MCF 10A (cell line): ENCODE measurements at regions not wholly inside any gene's neighbourhood (a gene's known extent, or its start where the extent isn't known, plus 50 kb on each side); places are given as distances from the start of the nearest gene placed in this dataset.

Source experiments
- BruUV-seq: library from RNA; stranded (reverse); fragments of 400-500 nt; replicated peaks from 2 replicates; lab custom pipeline; 2021; lab: Mats Ljungman, UMichigan
- CTCF ChIA-PET: fragments of 300-600 bp; sonication (Branson Sonifier 250); formaldehyde crosslinking; extraction: SDS; loops from one replicate; lab custom pipeline; 2021; ENCODE audit warnings: antibody characterized with exemption, inconsistent platforms; lab: Yijun Ruan, JAX
- POLR2A ChIA-PET: fragments of 300-600, 350-650 bp; sonication (Branson Sonifier 250); formaldehyde crosslinking; extraction: SDS; loops from one replicate; lab custom pipeline; 2020; ENCODE audit warnings: antibody characterized with exemption, inconsistent platforms; lab: Yijun Ruan, JAX
- DNase-seq: peaks from one replicate; pipeline ENCODE4 v3.0.0-alpha.2; 2018; ENCODE audit not compliant: unreplicated experiment
- H3K27ac Mint-ChIP-seq: one replicate; pipeline ENCODE4 v1.8.0; 2022; ENCODE audit warnings: mild to moderate bottlenecking, low read depth, mixed read lengths; ENCODE audit not compliant: unreplicated experiment
- H3K27me3 Mint-ChIP-seq: one replicate; pipeline ENCODE4 v1.8.0; 2022; ENCODE audit warnings: mixed read lengths; ENCODE audit not compliant: insufficient read depth, unreplicated experiment
- H3K36me3 Mint-ChIP-seq: one replicate; pipeline ENCODE4 v1.8.0; 2022; ENCODE audit warnings: mild to moderate bottlenecking, moderate library complexity, mixed read lengths; ENCODE audit not compliant: insufficient read depth, unreplicated experiment
- H3K4me1 Mint-ChIP-seq: one replicate; pipeline ENCODE4 v1.8.0; 2022; ENCODE audit warnings: mixed read lengths; ENCODE audit not compliant: insufficient read depth, unreplicated experiment
- H3K4me3 Mint-ChIP-seq: one replicate; pipeline ENCODE4 v1.8.0; 2022; ENCODE audit warnings: mild to moderate bottlenecking, moderate library complexity, mixed read lengths; ENCODE audit not compliant: unreplicated experiment
- H3K9me3 Mint-ChIP-seq: one replicate; pipeline ENCODE4 v1.8.0; 2022; ENCODE audit warnings: mixed read lengths; ENCODE audit not compliant: unreplicated experiment
- CTCF ChIP-seq: fragments of 200-600 bp; IDR thresholded peaks from one replicate; pipeline ENCODE4 v1.8.0; 2022; ENCODE audit warnings: antibody characterized with exemption, mild to moderate bottlenecking; ENCODE audit not compliant: unreplicated experiment
- intact Hi-C: fragments of 100-400 bp; cut with micrococcal nuclease; formaldehyde crosslinking; loops from 2 replicates; pipeline ENCODE4 v1.14.1; 2022

- Mint-ChIP-seq H3K4me1 (peaks cover 26% of the 10 kb centered on the region), H3K4me3 (peak overlapping the region; percentile 59), H3K27me3 (no peaks in the 10 kb centered on the region), H3K9me3 (no peaks in the 10 kb centered on the region), H3K27ac (peak overlapping the region; percentile 89), H3K36me3 (no peaks in the 10 kb centered on the region)
- DNase-seq = no peak
- ChIA-PET POLR2A (interaction anchor here (0.6 to 1.3 kb wide), 2 partner anchors 25 to 34 kb away, joined by 3 to 4 read pairs; no protein-coding TSS in a partner anchor), CTCF (interaction anchor here (0.6 to 1.6 kb wide), 3 partner anchors 57 to 78 kb away, joined by 3 to 8 read pairs (median 3); no protein-coding TSS in a partner anchor)
- intact Hi-C loops = no loop called here
- TF ChIP-seq CTCF = no peak
- BruUV-seq = no TSS peak
These were observed 62.8 kb upstream of the CIBAR2 start for GRCh38 chr16:85174871-85175723.

GRCh38 chr16:85175724-85176233 lies 63.5 kb upstream of the CIBAR2 start:
- Mint-ChIP-seq H3K27me3 (no peaks in the 10 kb centered on the region), H3K9me3 (no peaks in the 10 kb centered on the region), H3K36me3 (no peaks in the 10 kb centered on the region), H3K27ac (no peak overlapping the region), H3K4me3 (no peak overlapping the region), H3K4me1 (peaks cover 26% of the 10 kb centered on the region)
- TF ChIP-seq CTCF = no peak
- CTCF ChIA-PET = interaction anchor here (1.1 to 1.6 kb wide), 2 partner anchors 69 to 77 kb away, joined by 3 to 8 read pairs; no protein-coding TSS in a partner anchor
- no peak for DNase-seq
- POLR2A ChIA-PET = interaction anchor here (1.3 kb wide), 1 partner anchor 26 kb away, joined by 4 read pairs; no protein-coding TSS in a partner anchor
- intact Hi-C loops = no loop called here
- no TSS peak for BruUV-seq

- intact Hi-C loops = no loop called here
These were observed 64.5 kb upstream of the CIBAR2 start for GRCh38 chr16:85176541-85177447.

More at GRCh38 chr16:85176541-85177447, 64.5 kb upstream of the CIBAR2 start:
- no TSS peak for BruUV-seq
- no peaks in the 10 kb centered on the region for H3K27me3 Mint-ChIP-seq
- H3K36me3 Mint-ChIP-seq = no peaks in the 10 kb centered on the region
- no peaks in the 10 kb centered on the region for H3K9me3 Mint-ChIP-seq
- no peak for TF ChIP-seq CTCF
- DNase-seq = no peak
- no peak overlapping the region for H3K4me3 Mint-ChIP-seq
- no peak overlapping the region for H3K27ac Mint-ChIP-seq
- POLR2A ChIA-PET = no interaction called here
- CTCF ChIA-PET = interaction anchor here (0.6 to 1.1 kb wide), 4 partner anchors 26 to 68 kb away, joined by 3 read pairs; no protein-coding TSS in a partner anchor
- H3K4me1 Mint-ChIP-seq = peaks cover 26% of the 10 kb centered on the region
